Non-pigmented ciliary epithelial cell (primary cell): ENCODE measurements at regions not wholly inside any gene's neighbourhood (a gene's known extent, or its start where the extent isn't known, plus 50 kb on each side); places are given as distances from the start of the nearest gene placed in this dataset.

ENCODE experiments used
- DNase-seq: peaks from one replicate; pipeline ENCODE4 v3.0.0-alpha.2; 2010; ENCODE audit warnings: low read depth

- DNase-seq = no peak
These were observed 192.1 kb downstream of the ADAMTS15 start for GRCh38 chr11:130640526-130640925.

DNA sequence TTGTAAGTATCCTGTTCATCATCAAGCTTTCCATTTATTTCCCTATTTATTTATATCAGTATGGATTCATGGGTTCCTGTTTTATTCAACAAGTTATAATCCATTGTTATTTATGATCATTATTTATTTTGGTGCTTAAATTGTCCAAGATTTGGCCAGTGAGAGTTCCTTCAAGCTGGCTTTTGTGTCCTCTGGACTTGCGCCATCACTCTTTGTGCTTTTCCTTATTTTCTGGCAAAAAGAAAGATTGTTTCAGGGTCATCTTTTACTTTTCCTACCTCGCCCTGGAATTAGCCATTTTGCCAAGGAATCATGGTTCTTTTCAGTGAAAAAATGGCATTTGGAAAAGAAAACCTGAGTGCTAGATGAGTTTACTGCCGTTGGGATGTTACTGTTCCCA is 193.4 kb downstream of the ADAMTS15 start:
- no peak for DNase-seq

GRCh38 chr11:130642994-130643393 is 194.5 kb downstream of the ADAMTS15 start:
- DNase-seq = no peak

GRCh38 chr11:130644187-130644586 is 195.7 kb downstream of the ADAMTS15 start:
- no peak for DNase-seq

GRCh38 chr11:130645164-130645842 is 196.9 kb downstream of the ADAMTS15 start:
- DNase-seq = no peak

- no peak for DNase-seq
These were observed 197.4 kb downstream of the ADAMTS15 start for GRCh38 chr11:130645843-130646197.

- no peak for DNase-seq
These were observed 198.4 kb downstream of the ADAMTS15 start for GRCh38 chr11:130646881-130647280.

DNA sequence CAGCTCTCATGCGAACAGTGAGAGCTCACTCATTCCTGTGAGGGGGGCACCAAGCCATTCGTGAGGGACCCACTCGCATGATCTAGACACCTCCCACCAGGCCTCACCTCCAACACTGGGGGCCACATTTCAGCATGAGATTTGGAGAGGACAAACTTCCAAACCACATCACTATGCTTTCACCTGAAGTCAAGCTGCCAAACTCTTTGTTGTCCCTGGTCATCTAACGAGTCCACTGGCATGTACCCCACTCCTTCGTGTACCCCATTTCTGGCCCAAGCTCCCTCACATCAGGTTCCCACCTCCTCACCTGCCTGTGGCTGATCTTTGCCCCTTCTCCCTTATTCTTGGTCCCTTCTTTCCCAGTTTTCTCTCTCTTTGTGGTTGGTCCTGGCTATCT is 198.9 kb downstream of the ADAMTS15 start:
- no peak for DNase-seq

DNA sequence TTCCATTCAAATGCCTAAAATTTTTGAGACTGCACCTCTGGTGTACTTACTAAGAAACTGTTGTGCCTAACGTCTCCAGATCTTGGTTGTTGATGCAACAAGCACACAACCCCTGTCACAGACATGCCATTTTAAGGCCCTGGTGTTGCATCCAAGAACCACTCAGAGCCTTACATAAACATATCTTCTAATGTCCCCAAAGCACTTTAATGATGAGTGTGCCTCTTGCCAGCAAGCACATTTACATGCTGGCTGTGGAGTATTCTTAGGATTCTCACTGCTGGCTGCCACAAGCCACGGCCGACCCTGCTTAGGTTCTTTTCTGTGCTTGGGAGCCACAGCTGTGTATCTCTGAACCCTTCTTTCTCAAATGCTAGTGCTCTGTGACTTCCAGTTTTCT is 201.4 kb downstream of the ADAMTS15 start:
- no peak for DNase-seq

GRCh38 chr11:130650456-130651030 is 202.1 kb downstream of the ADAMTS15 start:
- no peak for DNase-seq

DNA sequence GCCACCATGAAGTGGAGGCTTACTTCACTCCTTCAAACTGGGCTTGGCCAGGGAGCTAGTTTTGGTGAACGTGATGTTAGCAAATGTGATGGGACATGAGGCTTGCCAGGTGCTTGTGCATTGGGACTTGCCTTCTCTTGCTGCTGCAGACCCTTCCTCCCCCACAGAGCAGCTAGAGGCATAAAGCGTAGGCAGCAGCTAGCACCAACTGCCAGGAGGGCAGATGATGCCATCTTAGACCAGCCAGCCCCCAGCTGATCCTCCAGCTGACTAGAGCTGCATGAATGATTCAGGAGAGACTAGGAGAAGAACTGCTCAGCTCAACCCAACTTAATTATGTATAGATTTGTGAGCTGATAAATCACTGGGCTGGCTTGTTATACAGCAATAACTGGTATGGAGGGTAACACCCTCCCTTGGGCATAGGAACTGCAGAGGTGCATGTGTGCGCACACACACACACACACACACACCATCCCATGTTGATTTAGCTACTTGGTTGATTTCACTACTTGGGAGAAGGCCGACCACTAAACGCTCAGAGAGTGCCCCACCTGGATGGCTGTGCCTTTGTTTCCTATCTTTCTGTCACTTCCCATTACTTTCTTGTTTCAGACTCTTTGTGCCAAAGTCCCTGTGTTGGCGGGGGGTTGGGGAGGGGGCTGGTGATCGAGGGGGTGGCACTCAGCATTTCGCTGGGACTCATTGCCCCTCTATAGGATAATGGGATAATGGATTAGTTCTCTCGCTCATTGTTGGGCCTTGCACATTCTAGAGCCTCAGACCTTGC is 202.8 kb downstream of the ADAMTS15 start:
- no peak for DNase-seq

DNA sequence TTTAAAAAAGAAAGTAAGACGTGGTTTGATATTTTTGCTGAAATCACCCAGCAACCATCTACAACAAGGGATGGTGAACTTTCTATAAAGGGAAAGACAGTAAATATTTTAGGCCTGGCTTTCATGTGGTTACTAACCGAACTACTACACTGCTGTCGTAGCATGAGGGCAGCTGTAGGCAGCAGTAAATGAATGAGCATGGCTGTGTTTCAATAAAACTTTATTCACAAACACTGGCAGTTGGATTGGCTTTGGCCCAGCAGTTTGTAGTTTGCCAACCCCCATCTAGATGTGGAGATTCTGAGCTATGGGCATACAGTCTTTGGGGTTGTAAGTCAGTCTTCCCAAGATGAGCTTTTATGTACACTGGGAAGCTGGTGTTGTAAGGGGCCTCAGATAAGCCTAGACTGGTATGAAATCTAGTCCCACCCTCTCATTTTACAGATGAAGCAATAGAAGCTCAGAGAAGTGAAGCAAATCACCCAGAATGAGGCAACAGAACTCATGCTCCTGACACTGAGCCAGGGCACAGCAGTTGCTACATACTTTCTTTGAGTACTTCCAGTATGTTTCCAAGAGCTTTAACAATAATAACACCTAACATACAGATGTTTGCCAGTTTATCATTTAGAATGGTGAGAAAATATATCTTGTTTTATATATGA is 204.4 kb downstream of the ADAMTS15 start:
- no peak for DNase-seq

GRCh38 chr11:130653838-130654636 is 205.6 kb downstream of the ADAMTS15 start:
- DNase-seq = no peak

GRCh38 chr11:130655300-130655699 is 206.9 kb downstream of the ADAMTS15 start:
- DNase-seq = no peak

DNA sequence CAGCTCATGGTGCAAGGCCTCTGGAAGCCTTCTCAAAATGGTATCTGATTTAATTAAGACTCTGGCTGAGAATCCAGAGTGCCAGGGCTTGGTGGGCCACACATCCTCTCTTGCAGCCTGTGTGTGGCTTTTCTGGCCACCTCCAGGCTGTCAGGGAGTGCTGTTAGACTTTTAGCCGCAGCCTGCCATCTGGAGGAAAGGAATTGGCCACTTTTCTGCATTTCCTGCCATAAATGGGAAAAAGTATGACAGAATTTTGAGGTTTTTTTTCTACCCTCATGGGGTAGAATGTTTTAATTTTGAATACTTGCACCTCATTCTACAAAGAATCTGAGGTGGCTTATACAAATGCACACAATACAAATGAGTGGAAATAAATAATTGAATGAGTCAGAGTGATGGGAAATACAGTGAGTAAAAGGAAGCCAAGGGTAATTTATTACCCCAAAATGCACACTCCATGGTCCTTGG is 218.4 kb downstream of the ADAMTS15 start:
- no peak for DNase-seq

DNA sequence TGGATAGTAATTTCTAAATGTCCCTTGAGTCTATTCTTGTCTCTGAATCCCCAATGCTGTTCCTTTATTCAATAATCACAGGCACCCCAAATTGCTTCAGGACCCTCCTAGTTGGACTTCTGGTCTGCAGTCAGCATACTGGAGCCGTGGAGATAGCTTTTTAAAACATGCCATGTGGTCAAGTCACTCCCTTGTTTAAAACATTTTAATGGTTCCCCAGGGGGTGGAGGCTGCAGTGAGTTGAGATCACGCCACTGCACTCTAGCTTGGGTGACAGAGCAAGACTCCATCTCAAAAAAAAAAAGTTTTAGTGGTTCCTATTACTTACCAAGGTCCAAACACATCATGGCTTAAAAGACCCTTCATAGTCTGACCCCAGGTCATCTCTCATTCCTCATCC is 220.3 kb downstream of the ADAMTS15 start:
- DNase-seq = no peak

- DNase-seq = no peak
These were observed 221.8 kb downstream of the ADAMTS15 start for GRCh38 chr11:130670200-130670599.

DNA sequence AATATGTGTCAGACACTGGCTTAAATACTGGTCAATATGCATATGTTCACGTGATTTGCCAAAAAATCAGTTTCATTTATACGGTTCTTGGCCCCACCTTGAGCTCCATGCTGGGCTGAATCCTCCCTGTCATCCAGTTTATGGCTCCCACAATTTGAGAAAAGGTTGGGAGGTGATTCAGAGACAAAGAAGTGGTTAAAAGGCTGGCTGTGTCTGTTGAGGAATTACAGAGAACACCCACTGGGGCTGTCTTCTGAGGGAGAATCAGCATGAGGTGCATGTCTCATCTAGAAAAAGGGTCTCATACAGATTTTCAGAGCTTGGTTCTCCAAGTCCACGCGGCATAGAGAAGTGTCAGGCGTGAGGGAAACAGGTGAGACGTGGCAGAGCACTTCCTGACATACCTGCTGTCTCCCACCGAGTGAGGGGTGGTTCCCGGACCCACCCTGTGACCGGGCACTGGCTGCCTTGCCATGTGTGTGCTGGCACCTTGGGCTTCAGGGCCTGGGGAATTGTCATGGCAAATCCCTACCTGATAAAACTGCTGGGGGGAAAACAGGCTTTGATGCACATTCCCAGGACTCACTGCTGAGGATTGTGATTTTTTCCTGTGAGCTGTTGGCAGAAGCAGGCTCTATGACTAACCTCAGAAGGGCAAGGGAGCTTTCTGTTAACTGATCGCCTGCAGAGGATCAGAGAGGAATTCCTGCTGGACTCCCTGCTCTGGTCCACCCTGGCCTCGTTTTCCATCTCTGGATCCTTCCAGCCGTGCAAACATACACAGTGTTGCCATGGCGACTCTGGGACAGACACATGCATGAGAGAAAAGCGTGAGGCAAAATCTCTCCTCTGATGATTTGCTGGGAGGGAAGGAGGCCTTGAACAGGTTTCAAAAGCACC is 223.6 kb downstream of the ADAMTS15 start:
- no peak for DNase-seq

GRCh38 chr11:130672911-130673310 is 224.5 kb downstream of the ADAMTS15 start:
- DNase-seq = no peak

- no peak for DNase-seq
These were observed 225.3 kb downstream of the ADAMTS15 start for GRCh38 chr11:130673698-130674097.
